Putamen (tissue), 1 donor: ENCODE measurements at regions not wholly inside any gene's neighbourhood (a gene's known extent, or its start where the extent isn't known, plus 50 kb on each side); places are given as distances from the start of the nearest gene placed in this dataset.

Experiments used
- DNase-seq: peaks from one replicate; pipeline ENCODE4 v3.0.0-alpha.2; 2016; ENCODE audit warnings: low spot score

- DNase-seq = no peak
Observed at GRCh38 chr1:119308130-119308700, 60.4 kb upstream of the HAO2 start.

DNA sequence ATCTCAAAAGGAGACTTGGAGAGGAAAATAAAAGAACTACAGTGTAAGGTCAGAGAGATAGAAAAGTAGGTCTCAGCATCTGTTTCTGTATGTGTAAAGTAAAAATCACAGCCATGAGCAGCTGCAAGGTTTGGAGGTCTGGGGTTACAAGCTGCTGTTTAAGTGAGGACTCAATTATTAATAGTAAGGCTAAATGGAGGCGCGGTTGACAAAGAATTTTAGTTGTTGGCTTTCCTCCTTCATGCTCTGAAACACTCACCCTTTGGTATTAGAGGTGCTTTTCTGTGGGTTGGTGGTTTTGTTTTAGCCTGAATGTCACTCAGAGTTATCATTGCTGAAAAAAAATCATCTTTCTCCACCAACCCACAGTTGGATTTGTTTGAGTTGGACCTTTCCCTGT lies 59.8 kb upstream of the HAO2 start:
- no peak for DNase-seq

DNA sequence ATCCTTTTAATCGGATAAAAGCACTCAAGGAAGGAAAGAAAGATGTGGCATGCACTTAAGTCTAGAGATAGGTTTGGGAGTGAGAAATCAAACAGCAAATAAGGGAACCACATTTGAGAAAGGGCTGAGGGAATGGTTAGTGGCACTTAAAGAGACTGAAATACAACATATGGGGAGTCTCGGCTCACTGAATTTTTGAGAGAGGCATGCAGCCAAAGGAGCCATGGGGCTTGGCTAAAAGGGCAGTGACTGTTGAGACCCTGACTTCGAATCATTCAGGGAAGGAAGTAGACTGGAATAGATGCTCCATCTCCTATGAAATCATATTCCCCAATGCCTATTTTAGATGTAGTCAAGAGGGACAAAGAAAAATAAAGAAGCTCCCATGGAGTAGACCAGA lies 58.3 kb upstream of the HAO2 start:
- DNase-seq = no peak

DNA sequence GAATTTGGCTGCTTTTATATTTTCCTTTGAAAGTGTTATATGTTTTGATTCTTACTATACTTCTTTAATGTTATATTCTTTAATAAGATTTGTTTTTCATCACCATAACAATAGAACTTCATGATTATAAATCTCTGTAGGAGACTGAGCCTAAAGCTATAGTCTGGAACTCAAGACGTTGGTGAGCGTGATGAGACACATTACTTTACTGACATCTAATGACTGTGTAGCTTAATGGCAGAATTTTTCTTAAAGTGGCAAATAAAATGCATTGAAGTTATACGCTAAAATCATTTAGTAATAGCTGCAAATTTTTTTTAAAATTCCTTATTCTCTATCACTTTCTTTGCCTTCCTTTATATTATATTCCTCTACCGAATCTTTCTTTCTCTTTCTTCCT lies 56.1 kb upstream of the HAO2 start:
- DNase-seq = no peak

GRCh38 chr1:119314001-119314796 lies 54.4 kb upstream of the HAO2 start:
- DNase-seq = no peak

DNA sequence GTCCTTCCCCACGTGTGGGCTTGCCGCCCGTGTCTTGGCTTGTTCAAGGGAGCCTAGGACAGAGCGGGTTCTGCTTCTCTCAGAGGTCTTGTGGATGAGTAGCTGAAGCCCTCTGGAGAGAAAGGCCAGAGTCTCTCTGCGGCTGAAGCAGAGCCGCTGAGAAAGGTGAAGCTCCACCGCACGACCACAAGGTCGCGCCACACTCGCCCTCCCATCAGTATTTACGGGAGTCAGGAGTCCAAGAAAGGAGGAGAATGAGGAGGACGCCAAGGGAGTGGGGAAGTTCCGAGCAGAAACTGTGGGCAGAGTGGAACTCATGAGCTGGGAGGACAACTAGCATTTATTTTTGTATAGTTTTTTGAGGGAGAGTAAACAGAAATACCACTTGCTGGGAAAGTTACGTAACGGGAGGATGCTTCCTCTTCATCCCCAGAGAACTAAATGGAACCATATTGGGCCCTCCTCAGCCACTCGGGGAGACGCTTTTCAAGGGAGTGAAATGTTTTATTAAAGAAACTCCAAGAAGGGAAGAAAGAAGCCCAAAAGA lies 51.6 kb upstream of the HAO2 start:
- no peak for DNase-seq

DNA sequence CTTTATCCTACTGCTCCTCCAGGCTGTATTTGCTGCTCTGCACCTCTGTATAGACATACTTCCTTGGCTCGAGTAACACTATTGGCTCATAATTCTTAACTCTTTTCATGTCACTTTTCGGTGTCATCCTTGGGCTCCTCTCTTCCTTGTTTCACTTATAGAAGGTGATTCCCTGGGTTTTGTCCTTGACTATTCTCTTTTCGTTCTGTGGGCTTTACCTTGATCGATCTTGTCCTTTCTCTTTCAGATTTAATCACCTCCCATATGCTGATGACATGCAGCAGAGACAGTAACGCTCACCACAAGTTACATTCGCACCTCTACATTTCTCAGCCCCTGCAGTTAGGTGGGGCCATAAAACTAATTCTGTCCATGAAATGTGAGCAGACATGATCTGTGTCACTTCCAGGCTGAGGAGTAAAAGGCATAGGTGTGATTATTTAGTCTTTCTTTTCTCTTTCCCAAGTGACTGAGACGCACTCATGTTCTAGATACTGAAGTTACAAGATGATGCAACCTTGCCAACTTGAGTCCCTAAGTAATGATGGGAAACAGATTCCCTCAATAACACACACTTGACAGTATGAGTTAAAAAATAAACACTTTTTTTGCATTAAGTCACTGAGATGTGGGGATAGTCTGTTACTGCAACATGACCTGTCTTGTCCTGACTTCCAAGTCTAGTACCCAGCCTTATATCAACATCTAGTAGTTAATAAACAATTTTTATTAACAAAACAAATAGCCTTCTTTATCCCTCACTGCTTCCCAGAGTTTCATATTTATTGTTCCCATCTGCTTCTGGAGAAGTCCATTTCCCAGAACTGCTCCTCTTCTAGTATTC lies 49.9 kb upstream of the HAO2 start:
- DNase-seq = no peak
